ENCODE measurements at regions not wholly inside any gene's neighbourhood (a gene's known extent, or its start where the extent isn't known, plus 50 kb on each side); places are given as distances from the start of the nearest gene placed in this dataset.
"Not testable (repeated sequence)": the region's sequence is repeated elsewhere in the genome, so short reads cannot be mapped to it uniquely, and the experiment has no call there.

- WGBS, 3 donors = 94 to 100% (median 95%) methylated on average over 1 of the region's 1 CpG
- H3K4me1 ChIP-seq (ENCODE audit: insufficient read depth); intact Hi-C loops (cut with DNase I); DNase-seq; H3K27ac ChIP-seq; H3K36me3 ChIP-seq; H3K27me3 ChIP-seq; H3K4me3 ChIP-seq; H3K9me3 ChIP-seq: not testable (repeated sequence)
Observed at GRCh38 chr17:15802917-15803316, 70.8 kb downstream of the TBC1D26 start.

GRCh38 chr17:15806825-15807224 lies 74.7 kb downstream of the TBC1D26 start:
- 62 to 71% (median 62%) methylated on average over 2 to 3 of the region's 4 CpGs for WGBS, 3 donors
- H3K27me3 ChIP-seq; H3K4me3 ChIP-seq; intact Hi-C loops (cut with DNase I); H3K36me3 ChIP-seq; DNase-seq; H3K27ac ChIP-seq; H3K9me3 ChIP-seq; H3K4me1 ChIP-seq (ENCODE audit: insufficient read depth): not testable (repeated sequence)

- DNase-seq; H3K36me3 ChIP-seq; H3K4me3 ChIP-seq; H3K4me1 ChIP-seq (ENCODE audit: insufficient read depth); H3K9me3 ChIP-seq; intact Hi-C loops (cut with DNase I); H3K27ac ChIP-seq; H3K27me3 ChIP-seq: not testable (repeated sequence)
- 74 to 83% (median 76%) methylated on average over 4 to 7 of the region's 7 CpGs for WGBS, 3 donors
Observed at GRCh38 chr17:15813388-15813787, 81.3 kb downstream of the TBC1D26 start.

- H3K9me3 ChIP-seq; H3K27ac ChIP-seq; intact Hi-C loops (cut with DNase I); H3K4me1 ChIP-seq (ENCODE audit: insufficient read depth); H3K4me3 ChIP-seq; DNase-seq; H3K27me3 ChIP-seq; H3K36me3 ChIP-seq: not testable (repeated sequence)
- WGBS, 3 donors = 46 to 51% (median 51%) methylated on average over 3 of the region's 3 CpGs
Observed at GRCh38 chr17:15814003-15814402, 81.9 kb downstream of the TBC1D26 start.

GRCh38 chr17:15817861-15818260 lies 85.8 kb downstream of the TBC1D26 start:
- intact Hi-C loops (cut with DNase I); H3K36me3 ChIP-seq; H3K27me3 ChIP-seq; H3K9me3 ChIP-seq; H3K4me1 ChIP-seq (ENCODE audit: insufficient read depth); DNase-seq; H3K4me3 ChIP-seq; H3K27ac ChIP-seq: not testable (repeated sequence)
- WGBS, 3 donors = 91 to 96% (median 93%) methylated on average over 14 to 20 of the region's 20 CpGs

- H3K36me3 ChIP-seq; DNase-seq; H3K27ac ChIP-seq; H3K27me3 ChIP-seq; H3K4me3 ChIP-seq; H3K4me1 ChIP-seq (ENCODE audit: insufficient read depth); H3K9me3 ChIP-seq; intact Hi-C loops (cut with DNase I): not testable (repeated sequence)
- 60 to 75% (median 60%) methylated on average over 1 to 5 of the region's 5 CpGs for WGBS, 3 donors
Observed at GRCh38 chr17:15822280-15822679, 90.2 kb downstream of the TBC1D26 start.

GRCh38 chr17:15828727-15829314 lies 96.7 kb downstream of the TBC1D26 start:
- H3K4me1 ChIP-seq (ENCODE audit: insufficient read depth); H3K36me3 ChIP-seq; H3K27me3 ChIP-seq; H3K27ac ChIP-seq; intact Hi-C loops (cut with DNase I); H3K4me3 ChIP-seq; H3K9me3 ChIP-seq: not testable (repeated sequence)
- peak; percentile 63 to 83 (median 64) for DNase-seq
- peak; percentile 35 to 65 (median 39) for TF ChIP-seq CTCF (IDR thresholded peaks at IDR 0.05)
- WGBS, 3 donors = 2 to 3% (median 2%) methylated on average over 10 of the region's 10 CpGs

- H3K4me3 ChIP-seq; H3K36me3 ChIP-seq; H3K9me3 ChIP-seq; H3K4me1 ChIP-seq (ENCODE audit: insufficient read depth); DNase-seq; H3K27ac ChIP-seq; H3K27me3 ChIP-seq; intact Hi-C loops (cut with DNase I): not testable (repeated sequence)
- WGBS, 3 donors = 70 to 78% (median 78%) methylated on average over 4 of the region's 4 CpGs
Observed at GRCh38 chr17:15830221-15830620, 98.1 kb downstream of the TBC1D26 start.

- H3K36me3 ChIP-seq; H3K9me3 ChIP-seq; intact Hi-C loops (cut with DNase I); H3K27me3 ChIP-seq; H3K27ac ChIP-seq; H3K4me3 ChIP-seq; H3K4me1 ChIP-seq (ENCODE audit: insufficient read depth); DNase-seq: not testable (repeated sequence)
- 69 to 74% (median 71%) methylated on average over 6 of the region's 6 CpGs for WGBS, 3 donors
Observed at GRCh38 chr17:15831182-15831581, 99.1 kb downstream of the TBC1D26 start.

- H3K36me3 ChIP-seq; H3K27me3 ChIP-seq; H3K4me1 ChIP-seq (ENCODE audit: insufficient read depth); H3K4me3 ChIP-seq; H3K27ac ChIP-seq; DNase-seq; intact Hi-C loops (cut with DNase I); H3K9me3 ChIP-seq: not testable (repeated sequence)
- WGBS, 3 donors = 72 to 76% (median 72%) methylated on average over 11 of the region's 11 CpGs
Observed at GRCh38 chr17:15832921-15833480, 100.9 kb downstream of the TBC1D26 start.

GRCh38 chr17:15833890-15834289 lies 101.8 kb downstream of the TBC1D26 start:
- intact Hi-C loops (cut with DNase I) = not testable (repeated sequence)

More at GRCh38 chr17:15833890-15834289, 101.8 kb downstream of the TBC1D26 start:
- H3K36me3 ChIP-seq; DNase-seq; H3K9me3 ChIP-seq; H3K27ac ChIP-seq; H3K4me3 ChIP-seq; H3K27me3 ChIP-seq; H3K4me1 ChIP-seq (ENCODE audit: insufficient read depth): not testable (repeated sequence)
- 65 to 77% (median 70%) methylated on average over 4 to 5 of the region's 5 CpGs for whole genome bisulfite sequencing, 3 donors

Data from ovary (tissue), 7 donors.